22Rv1 (cell line): ENCODE measurements at regions not wholly inside any gene's neighbourhood (a gene's known extent, or its start where the extent isn't known, plus 50 kb on each side); places are given as distances from the start of the nearest gene placed in this dataset.

ENCODE experiments used
- H3K27ac ChIP-seq: fragments of 450-650 bp; 2 replicates; pipeline ENCODE4 v1.5.1; 2017
- ZFX ChIP-seq: fragments of 450-650 bp; IDR thresholded peaks from 2 replicates; pipeline ENCODE4 v1.6.1; 2017; ENCODE audit warnings: antibody characterized with exemption, borderline replicate concordance
- TF ChIP-seq, protein P1 (sequence below): fragments of 450-650 bp; IDR thresholded peaks from 2 replicates; pipeline ENCODE4 v1.5.1; 2017; ENCODE audit warnings: mild to moderate bottlenecking

DNA sequence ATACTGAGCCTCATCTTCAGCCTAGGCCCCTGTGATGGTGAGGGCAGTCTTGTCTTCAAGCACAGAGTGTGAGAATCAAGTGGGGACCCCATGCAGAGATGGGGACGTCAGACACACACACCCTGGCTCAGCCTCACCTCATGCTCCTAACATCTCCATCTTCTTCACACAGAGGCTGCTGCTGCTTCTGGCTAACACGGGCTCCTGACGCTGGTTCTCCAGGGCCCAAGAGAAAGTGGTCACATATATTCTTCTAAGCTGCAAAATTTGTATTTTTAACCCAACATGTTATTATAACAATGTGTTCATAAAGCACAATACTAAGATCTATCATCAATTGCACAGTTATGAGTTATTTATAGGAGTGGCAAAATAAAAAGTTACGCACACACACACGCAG lies 101.2 kb downstream of the VPREB1 start:
- TF ChIP-seq ZFX = no peak
- TF ChIP-seq, protein P1, sequence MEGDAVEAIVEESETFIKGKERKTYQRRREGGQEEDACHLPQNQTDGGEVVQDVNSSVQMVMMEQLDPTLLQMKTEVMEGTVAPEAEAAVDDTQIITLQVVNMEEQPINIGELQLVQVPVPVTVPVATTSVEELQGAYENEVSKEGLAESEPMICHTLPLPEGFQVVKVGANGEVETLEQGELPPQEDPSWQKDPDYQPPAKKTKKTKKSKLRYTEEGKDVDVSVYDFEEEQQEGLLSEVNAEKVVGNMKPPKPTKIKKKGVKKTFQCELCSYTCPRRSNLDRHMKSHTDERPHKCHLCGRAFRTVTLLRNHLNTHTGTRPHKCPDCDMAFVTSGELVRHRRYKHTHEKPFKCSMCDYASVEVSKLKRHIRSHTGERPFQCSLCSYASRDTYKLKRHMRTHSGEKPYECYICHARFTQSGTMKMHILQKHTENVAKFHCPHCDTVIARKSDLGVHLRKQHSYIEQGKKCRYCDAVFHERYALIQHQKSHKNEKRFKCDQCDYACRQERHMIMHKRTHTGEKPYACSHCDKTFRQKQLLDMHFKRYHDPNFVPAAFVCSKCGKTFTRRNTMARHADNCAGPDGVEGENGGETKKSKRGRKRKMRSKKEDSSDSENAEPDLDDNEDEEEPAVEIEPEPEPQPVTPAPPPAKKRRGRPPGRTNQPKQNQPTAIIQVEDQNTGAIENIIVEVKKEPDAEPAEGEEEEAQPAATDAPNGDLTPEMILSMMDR = no peak
- no peak overlapping the region for H3K27ac ChIP-seq

- no peak overlapping the region for H3K27ac ChIP-seq
- TF ChIP-seq ZFX = no peak
- TF ChIP-seq, protein P1 = no peak
Observed at GRCh38 chr22:22346401-22347107, 102.0 kb downstream of the VPREB1 start.

GRCh38 chr22:22348127-22348814 lies 103.7 kb downstream of the VPREB1 start:
- TF ChIP-seq ZFX = no peak
- TF ChIP-seq, protein P1 = peak; percentile 43
- H3K27ac ChIP-seq = no peak overlapping the region

DNA sequence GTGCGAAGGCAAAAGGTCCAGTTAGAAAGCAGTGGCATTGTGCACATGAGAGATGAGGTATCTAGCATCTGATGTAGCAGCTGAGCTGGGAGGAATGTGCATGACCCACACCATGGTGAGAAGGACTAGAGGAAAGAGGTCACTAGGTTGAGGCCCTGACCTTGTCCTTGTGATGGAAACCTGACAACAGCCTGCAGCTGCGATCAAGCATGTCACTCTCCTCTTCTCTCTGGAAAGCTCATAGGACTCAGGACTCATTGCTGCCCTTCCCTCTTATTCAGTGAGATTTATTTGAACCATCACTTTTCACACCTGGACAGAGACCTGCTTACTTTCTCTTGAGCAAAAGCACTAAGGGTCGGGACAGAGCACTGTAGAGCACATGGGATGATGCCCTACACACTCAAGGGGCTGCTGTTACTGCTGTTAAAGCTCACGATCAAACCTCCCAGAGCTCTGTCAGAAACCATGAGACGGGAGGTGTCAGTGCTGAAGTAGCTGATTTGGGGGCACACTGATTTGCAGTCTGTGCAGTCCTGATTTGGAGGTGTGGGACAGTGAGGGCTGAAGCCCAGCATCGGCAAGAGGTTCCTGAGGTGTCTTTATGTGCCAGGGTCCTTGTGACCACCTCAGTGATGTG lies 104.3 kb downstream of the VPREB1 start:
- TF ChIP-seq, protein P1 = no peak
- no peak overlapping the region for H3K27ac ChIP-seq

DNA sequence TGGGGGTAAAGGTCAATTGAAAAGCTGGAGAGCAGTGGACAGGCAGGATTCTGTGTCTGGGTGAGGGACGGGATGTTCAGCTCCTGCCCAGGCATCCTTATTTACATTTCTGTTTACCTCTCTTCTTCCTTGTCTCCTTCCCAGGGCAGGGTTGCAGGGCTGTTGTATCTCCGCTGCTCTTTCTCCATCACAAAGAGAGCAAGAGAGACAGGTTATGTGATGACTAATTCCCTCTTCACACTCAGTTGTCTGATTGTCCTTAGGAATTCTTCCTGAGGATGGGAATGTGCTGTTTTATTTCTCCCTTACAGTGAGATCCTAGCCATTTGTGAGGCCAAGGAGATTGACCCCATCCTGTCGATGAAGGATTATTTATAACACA lies 104.9 kb downstream of the VPREB1 start:
- no peak for TF ChIP-seq ZFX
- TF ChIP-seq, protein P1 = no peak
- H3K27ac ChIP-seq = no peak overlapping the region

GRCh38 chr22:22351366-22351765 lies 106.8 kb downstream of the VPREB1 start:
- no peak overlapping the region for H3K27ac ChIP-seq
- TF ChIP-seq, protein P1 = no peak
- no peak for TF ChIP-seq ZFX
